ENCODE measurements at regions not wholly inside any gene's neighbourhood (a gene's known extent, or its start where the extent isn't known, plus 50 kb on each side); places are given as distances from the start of the nearest gene placed in this dataset.

GRCh38 chr14:86525673-86526072 lies 995.7 kb downstream of the FLRT2 start:
- Histone ChIP-seq H3K4me1 (ENCODE audit: control insufficient read depth, insufficient read depth, low read length) (no peaks in the 10 kb centered on the region), H3K9me3 (ENCODE audit: control insufficient read depth, insufficient read depth, low read length) (no peaks in the 10 kb centered on the region), H3K36me3 (ENCODE audit: control insufficient read depth, insufficient read depth, low read length) (no peaks in the 10 kb centered on the region), H3K27ac (ENCODE audit: low read length) (no peak overlapping the region), H3K4me3 (ENCODE audit: low read length) (no peak overlapping the region), H3K27me3 (ENCODE audit: control insufficient read depth, insufficient read depth, low read length) (no peaks in the 10 kb centered on the region)
- Mint-ChIP-seq H3K4me1 (no peaks in the 10 kb centered on the region), H3K36me3 (no peaks in the 10 kb centered on the region), H3K9me3 (no peaks in the 10 kb centered on the region), H3K27ac (no peak overlapping the region), H3K27me3 (ENCODE audit: low read depth in 2 of 2) (peaks cover 0 to 2% of the 10 kb centered on the region in 2 donors), H3K4me3 (no peak overlapping the region)
- DNase-seq = no peak
- no peak for ATAC-seq
- TF ChIP-seq CTCF (IDR thresholded peaks at IDR 0.05) = no peak
- WGBS (ENCODE audit: insufficient coverage) = 65% methylated on average over 2 of the region's 3 CpGs
- intact Hi-C loops (cut with micrococcal nuclease) = no loop called here

- ATAC-seq = no peak
- Histone ChIP-seq H3K4me3 (ENCODE audit: low read length) (no peak overlapping the region), H3K27ac (ENCODE audit: low read length) (no peak overlapping the region), H3K36me3 (ENCODE audit: control insufficient read depth, insufficient read depth, low read length) (no peaks in the 10 kb centered on the region), H3K9me3 (ENCODE audit: control insufficient read depth, insufficient read depth, low read length) (no peaks in the 10 kb centered on the region), H3K4me1 (ENCODE audit: control insufficient read depth, insufficient read depth, low read length) (no peaks in the 10 kb centered on the region), H3K27me3 (ENCODE audit: control insufficient read depth, insufficient read depth, low read length) (no peaks in the 10 kb centered on the region)
- Mint-ChIP-seq H3K36me3 (no peaks in the 10 kb centered on the region), H3K27me3 (ENCODE audit: low read depth in 2 of 2) (peaks cover 0 to 2% of the 10 kb centered on the region in 2 donors), H3K27ac (no peak overlapping the region), H3K4me3 (no peak overlapping the region), H3K4me1 (no peaks in the 10 kb centered on the region), H3K9me3 (peaks cover 0 to 2% of the 10 kb centered on the region in 2 donors)
- intact Hi-C loops (cut with micrococcal nuclease) = no loop called here
- no peak for TF ChIP-seq CTCF (IDR thresholded peaks at IDR 0.05)
- 90% methylated on average over 1 of the region's 1 CpG for WGBS (ENCODE audit: insufficient coverage)
- no peak for DNase-seq
These were observed 991.9 kb downstream of the FLRT2 start for GRCh38 chr14:86521843-86522242.

GRCh38 chr14:86521031-86521730 lies 991.2 kb downstream of the FLRT2 start:
- H3K27ac ChIP-seq (ENCODE audit: low read length) = no peak overlapping the region
- no peaks in the 10 kb centered on the region for H3K4me1 Mint-ChIP-seq
- no peak overlapping the region for H3K4me3 Mint-ChIP-seq
- no peak for TF ChIP-seq CTCF (IDR thresholded peaks at IDR 0.05)
- peaks cover 0 to 2% of the 10 kb centered on the region in 2 donors for H3K27me3 Mint-ChIP-seq (ENCODE audit: low read depth in 2 of 2)
- H3K4me3 ChIP-seq (ENCODE audit: low read length) = no peak overlapping the region
- no peaks in the 10 kb centered on the region for H3K9me3 ChIP-seq (ENCODE audit: control insufficient read depth, insufficient read depth, low read length)
- intact Hi-C loops (cut with micrococcal nuclease) = no loop called here
- H3K27ac Mint-ChIP-seq = no peak overlapping the region
- ATAC-seq (no peak), DNase-seq (no peak)
- no peaks in the 10 kb centered on the region for H3K4me1 ChIP-seq (ENCODE audit: control insufficient read depth, insufficient read depth, low read length)
- H3K27me3 ChIP-seq (ENCODE audit: control insufficient read depth, insufficient read depth, low read length) = no peaks in the 10 kb centered on the region
- H3K36me3 ChIP-seq (ENCODE audit: control insufficient read depth, insufficient read depth, low read length) = no peaks in the 10 kb centered on the region
- H3K9me3 Mint-ChIP-seq = peaks cover 0 to 2% of the 10 kb centered on the region in 2 donors
- WGBS (ENCODE audit: insufficient coverage) = 99% methylated on average over 6 of the region's 6 CpGs
- no peaks in the 10 kb centered on the region for H3K36me3 Mint-ChIP-seq

GRCh38 chr14:86518298-86518697 lies 988.4 kb downstream of the FLRT2 start:
- Histone ChIP-seq H3K9me3 (ENCODE audit: control insufficient read depth, insufficient read depth, low read length) (no peaks in the 10 kb centered on the region), H3K27ac (ENCODE audit: low read length) (no peak overlapping the region), H3K4me3 (ENCODE audit: low read length) (no peak overlapping the region), H3K27me3 (ENCODE audit: control insufficient read depth, insufficient read depth, low read length) (no peaks in the 10 kb centered on the region), H3K4me1 (ENCODE audit: control insufficient read depth, insufficient read depth, low read length) (no peaks in the 10 kb centered on the region), H3K36me3 (ENCODE audit: control insufficient read depth, insufficient read depth, low read length) (no peaks in the 10 kb centered on the region)
- 78% methylated on average over 1 of the region's 2 CpGs for WGBS (ENCODE audit: insufficient coverage)
- no peak for TF ChIP-seq CTCF (IDR thresholded peaks at IDR 0.05)
- Mint-ChIP-seq H3K27ac (no peak overlapping the region), H3K9me3 (peaks cover 2% of the 10 kb centered on the region in 2 donors), H3K36me3 (no peaks in the 10 kb centered on the region), H3K27me3 (ENCODE audit: low read depth in 2 of 2) (no peaks in the 10 kb centered on the region), H3K4me1 (peaks cover 0 to 6% of the 10 kb centered on the region in 2 donors), H3K4me3 (no peak overlapping the region)
- ATAC-seq = no peak
- intact Hi-C loops (cut with micrococcal nuclease) = no loop called here
- DNase-seq = no peak
